C4-2B (cell line): ENCODE measurements at regions not wholly inside any gene's neighbourhood (a gene's known extent, or its start where the extent isn't known, plus 50 kb on each side); places are given as distances from the start of the nearest gene placed in this dataset.

Experiments used
- CTCF ChIP-seq: fragments of 450-650 bp; conservative IDR thresholded peaks from 2 replicates; pipeline ENCODE4 v1.5.1; 2017; ENCODE audit warnings: mild to moderate bottlenecking
- ZFX ChIP-seq: fragments of 450-650 bp; IDR thresholded peaks from 2 replicates; pipeline ENCODE4 v1.6.1; 2017

GRCh38 chr11:119791047-119791446 lies 62.0 kb upstream of the NECTIN1 start:
- TF ChIP-seq CTCF (no peak), ZFX (no peak)
